ENCODE measurements at regions not wholly inside any gene's neighbourhood (a gene's known extent, or its start where the extent isn't known, plus 50 kb on each side); places are given as distances from the start of the nearest gene placed in this dataset.

GRCh38 chr13:30107521-30108136, 199.7 kb downstream of the KATNAL1 start:
- no peak for DNase-seq (ENCODE audit: low spot score)

GRCh38 chr13:30107121-30107520, 200.2 kb downstream of the KATNAL1 start:
- no peak for DNase-seq (ENCODE audit: low spot score)

DNA sequence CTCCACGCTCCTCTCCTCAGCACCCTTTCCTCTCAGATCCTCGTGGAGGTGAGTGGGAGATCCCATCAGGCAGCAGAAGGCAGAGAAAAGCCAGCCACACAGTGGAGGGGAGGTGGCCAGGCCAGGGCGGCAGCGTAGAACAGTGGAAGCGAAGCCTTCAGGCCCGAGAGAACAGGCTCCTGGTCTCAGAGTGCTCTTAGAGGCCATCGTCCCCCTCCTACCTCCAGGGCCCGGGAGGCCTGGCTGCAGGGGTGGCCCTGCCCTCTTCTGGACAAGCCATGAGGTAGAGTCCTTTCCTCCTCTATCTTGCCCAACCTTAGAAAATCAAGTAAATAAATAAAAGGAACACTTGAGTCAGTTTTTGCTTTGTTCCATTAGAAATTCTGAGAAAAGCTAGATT, 202.0 kb downstream of the KATNAL1 start:
- DNase-seq (ENCODE audit: low spot score), result no peak

GRCh38 chr13:30103161-30103840, 204.1 kb downstream of the KATNAL1 start:
- DNase-seq (ENCODE audit: low spot score), result no peak

DNA sequence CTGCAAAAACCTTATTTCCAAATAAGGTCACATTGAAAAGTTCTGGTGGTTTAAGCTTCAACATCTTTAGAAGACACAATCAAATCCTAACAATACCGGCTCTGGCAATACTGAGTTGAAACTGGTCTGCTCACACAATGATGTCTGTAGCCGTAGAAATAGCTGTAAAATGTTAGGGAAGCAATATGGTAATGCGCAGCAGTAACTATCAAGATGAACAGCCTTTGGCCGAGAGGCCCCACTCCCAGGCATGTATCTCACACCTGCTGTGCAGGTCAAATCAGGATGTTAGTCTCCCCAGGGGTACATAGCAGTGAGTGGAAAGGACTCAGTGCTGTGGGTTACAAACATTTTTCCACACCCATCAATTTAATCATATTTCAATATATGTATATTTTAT, 207.1 kb downstream of the KATNAL1 start:
- no peak for DNase-seq (ENCODE audit: low spot score)

- no peak for DNase-seq (ENCODE audit: low spot score)
These were observed 209.7 kb downstream of the KATNAL1 start for GRCh38 chr13:30097701-30098100.

- DNase-seq (ENCODE audit: low spot score), result no peak
These were observed 210.3 kb downstream of the KATNAL1 start for GRCh38 chr13:30097089-30097488.

DNA sequence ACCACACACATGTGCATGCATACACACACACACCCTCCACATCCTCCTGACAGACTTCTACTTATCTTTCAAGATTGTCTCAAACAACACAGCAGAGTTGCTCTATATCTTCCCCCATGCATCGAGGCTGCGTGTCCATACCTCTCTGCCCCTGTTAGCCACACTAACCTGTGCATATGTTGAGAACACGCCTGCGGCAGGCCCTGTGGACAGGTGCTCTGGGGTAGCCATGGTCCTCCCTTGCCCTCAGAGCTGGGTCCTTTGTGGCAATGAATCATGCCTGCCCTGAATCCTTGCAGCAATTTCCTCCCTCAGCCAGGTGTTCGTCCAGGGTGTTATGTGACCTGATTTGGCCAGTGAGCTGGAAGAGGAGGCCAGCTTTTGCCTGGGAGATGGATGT, 213.3 kb downstream of the KATNAL1 start:
- DNase-seq (ENCODE audit: low spot score), result peak; percentile 20

- DNase-seq (ENCODE audit: low spot score), result no peak
These were observed 214.1 kb downstream of the KATNAL1 start for GRCh38 chr13:30093236-30093635.

GRCh38 chr13:30091691-30092090, 215.7 kb downstream of the KATNAL1 start:
- DNase-seq (ENCODE audit: low spot score), result no peak

DNA sequence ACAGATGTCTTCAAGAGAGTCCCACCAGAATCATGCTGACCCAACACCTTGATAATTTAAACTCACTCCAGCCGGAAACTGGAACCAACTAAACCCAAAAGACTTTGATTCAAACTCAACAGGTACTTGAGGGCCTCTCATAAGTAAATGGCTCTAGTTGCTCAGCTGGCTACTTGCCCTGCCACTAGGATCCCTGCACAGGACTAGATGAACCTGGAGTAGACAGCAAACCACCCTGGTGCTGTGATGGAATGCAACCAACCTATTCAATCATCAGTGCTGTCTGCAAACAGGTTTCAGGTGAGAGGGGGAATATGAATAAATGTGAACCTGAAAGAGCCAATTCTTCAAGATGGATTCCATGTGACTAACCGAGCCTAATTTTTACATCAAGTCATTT, 216.3 kb downstream of the KATNAL1 start:
- DNase-seq (ENCODE audit: low spot score), result no peak

- DNase-seq (ENCODE audit: low spot score), result no peak
These were observed 219.0 kb downstream of the KATNAL1 start for GRCh38 chr13:30088312-30088855.

GRCh38 chr13:30085087-30085486, 222.3 kb downstream of the KATNAL1 start:
- DNase-seq (ENCODE audit: low spot score), result no peak

DNA sequence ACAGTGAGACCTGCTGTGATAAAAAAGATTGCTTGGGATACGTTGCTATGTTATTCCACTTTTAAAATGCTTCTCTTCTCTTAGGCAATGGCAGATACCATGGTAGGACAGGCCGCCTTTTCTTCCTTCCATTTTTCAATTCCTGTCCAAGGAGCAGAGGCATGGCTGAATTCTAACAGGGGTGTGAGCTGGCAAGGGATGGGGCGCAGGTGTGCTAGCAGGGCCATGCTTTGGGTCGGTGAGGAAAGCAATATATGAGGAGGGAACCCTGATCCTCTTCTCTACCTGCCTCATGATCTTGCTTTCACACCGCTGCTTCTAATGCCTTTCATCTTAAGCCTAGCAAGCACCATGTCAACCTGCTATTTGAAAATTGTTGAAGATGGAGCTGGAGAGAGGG, 225.0 kb downstream of the KATNAL1 start:
- no peak for DNase-seq (ENCODE audit: low spot score)

GRCh38 chr13:30081331-30081730, 226.0 kb downstream of the KATNAL1 start:
- no peak for DNase-seq (ENCODE audit: low spot score)

- DNase-seq (ENCODE audit: low spot score), result no peak
These were observed 227.8 kb downstream of the KATNAL1 start for GRCh38 chr13:30079501-30079900.

- DNase-seq (ENCODE audit: low spot score), result no peak
These were observed 227.6 kb upstream of the UBL3 start for GRCh38 chr13:30078059-30078458.

DNA sequence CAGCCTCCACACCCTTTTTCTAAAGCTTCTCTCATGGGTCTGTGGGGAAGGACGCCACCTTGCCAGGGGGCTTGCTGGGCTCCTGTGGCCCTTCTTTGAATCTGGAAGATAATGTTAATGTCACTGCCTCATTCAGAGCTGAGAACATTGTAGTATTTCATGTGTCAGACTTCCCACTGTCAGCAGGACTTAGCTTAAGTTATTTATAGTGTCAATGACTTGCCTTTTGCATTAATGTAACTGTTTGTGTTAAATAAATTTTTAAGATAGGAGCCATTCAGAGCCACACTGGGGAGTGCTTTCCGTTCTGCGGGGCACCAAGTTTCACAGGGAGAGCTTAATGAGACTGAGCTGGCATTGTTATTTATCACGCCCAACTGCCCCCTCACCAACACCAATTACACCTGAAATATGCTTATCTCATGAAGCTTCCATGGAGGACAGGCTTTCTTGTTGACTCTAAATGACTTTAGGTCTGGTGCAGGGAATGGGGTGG, 226.9 kb upstream of the UBL3 start:
- no peak for DNase-seq (ENCODE audit: low spot score)

DNA sequence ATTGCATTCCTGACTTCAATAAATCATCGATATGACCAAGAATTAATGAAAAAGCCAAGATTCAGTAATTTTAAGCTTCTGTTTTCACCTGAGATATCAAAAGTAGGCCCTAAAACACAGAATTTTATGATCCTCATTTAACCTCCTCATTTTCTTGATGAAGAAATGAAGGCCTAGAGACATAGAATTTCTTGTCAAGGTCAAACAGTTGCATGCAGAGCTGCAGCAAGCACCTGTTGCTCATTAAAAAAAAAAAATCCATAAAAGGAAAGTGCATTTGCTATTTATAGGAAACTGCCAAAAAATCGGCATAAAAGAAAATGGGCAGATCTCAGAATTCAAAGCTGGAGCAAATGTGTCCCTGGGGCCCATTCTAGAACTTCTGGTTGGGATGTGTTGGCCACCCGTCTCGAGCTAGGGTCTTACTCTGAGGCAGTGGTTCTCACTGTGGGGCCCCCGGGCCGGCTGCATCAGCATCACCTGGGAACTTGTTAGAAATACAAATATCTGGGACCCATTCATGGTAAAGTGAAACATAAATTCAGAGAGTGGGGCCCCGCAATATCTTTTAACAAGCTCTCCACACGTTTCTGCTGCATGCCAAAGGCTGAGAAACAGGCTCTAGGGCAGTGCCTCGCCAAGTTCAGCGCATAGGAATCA, 224.7 kb upstream of the UBL3 start:
- DNase-seq (ENCODE audit: low spot score), result no peak

DNA sequence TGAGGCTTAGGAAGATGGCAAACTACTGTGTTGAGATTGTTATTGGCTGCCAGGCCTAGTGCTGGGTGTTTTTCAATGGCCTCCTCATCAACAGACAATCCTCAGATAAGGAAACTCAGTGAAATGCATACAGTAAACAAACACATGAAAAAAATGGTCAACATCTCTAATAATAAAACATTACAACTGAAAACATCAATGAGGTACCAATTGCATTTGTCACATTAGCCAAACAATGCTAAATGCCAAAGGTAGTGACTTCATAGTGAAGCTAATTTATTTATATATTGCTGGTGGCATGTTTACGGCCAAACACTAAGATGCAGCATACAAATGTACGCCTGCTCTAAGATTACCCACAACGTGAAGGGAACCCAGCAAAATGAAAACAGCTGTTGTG, 224.0 kb upstream of the UBL3 start:
- DNase-seq (ENCODE audit: low spot score), result no peak

GRCh38 chr13:30072818-30073186, 222.4 kb upstream of the UBL3 start:
- no peak for DNase-seq (ENCODE audit: low spot score)

DNA sequence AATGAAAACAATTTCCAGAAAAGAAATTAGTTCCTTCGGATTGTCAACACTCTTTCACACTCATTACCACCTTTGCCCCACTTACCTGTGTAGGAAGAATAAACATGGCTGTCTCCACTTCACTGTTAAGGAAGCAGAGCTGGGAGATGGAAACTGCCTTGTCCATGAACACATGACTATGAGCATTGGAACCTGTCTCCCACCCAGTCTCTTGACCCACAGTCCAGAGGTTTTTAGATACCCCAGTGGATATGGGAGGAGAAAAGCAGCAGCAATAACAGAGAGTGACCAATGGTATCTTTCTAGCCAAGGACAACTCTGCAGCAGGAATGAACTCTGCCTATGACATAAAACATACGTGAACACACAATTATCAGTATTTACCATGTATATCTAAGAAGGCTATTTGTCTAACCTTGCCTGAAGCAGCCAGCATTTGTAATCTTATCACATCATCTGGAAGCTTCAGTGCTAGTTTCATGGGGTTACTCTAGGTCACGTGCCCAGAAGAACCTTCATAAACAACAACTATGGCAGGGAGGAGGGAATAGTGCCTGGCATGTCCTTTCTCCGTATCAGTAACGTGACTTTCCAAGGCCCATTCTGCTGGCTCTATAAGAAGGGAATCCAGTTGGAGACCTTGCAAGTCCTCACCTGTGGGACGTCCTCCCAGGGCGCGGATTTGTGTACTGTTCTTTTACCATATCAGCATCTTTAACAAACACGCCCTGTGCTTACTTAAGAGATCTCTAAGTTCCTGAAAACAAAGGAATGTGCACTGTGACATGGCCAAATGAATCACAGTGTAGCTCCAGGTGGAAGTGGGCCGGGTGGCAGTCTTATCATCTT, 221.8 kb upstream of the UBL3 start:
- DNase-seq (ENCODE audit: low spot score), result no peak
